Panc1 (cell line): ENCODE measurements at regions not wholly inside any gene's neighbourhood (a gene's known extent, or its start where the extent isn't known, plus 50 kb on each side); places are given as distances from the start of the nearest gene placed in this dataset.

Source experiments
- POLR2AphosphoS5 ChIP-seq: IDR thresholded peaks from 2 replicates; pipeline ENCODE4 v1.6.1; 2012; ENCODE audit warnings: mild to moderate bottlenecking, low read depth, low read length, moderate library complexity
- SIN3A ChIP-seq: IDR thresholded peaks from 2 replicates; pipeline ENCODE4 v1.6.1; 2012; ENCODE audit warnings: low read depth, mild to moderate bottlenecking, low read length, moderate library complexity, borderline replicate concordance; ENCODE audit not compliant: insufficient read depth
- TCF7L2 ChIP-seq: IDR thresholded peaks from 2 replicates; pipeline ENCODE4 v1.6.1; 2011; ENCODE audit warnings: mild to moderate bottlenecking, low read depth, low read length, inconsistent platforms
- TF ChIP-seq, protein P1 (sequence below): fragments of 450-650 bp; IDR thresholded peaks from 2 replicates; pipeline ENCODE4 v1.5.1; 2017; ENCODE audit warnings: mild to moderate bottlenecking

DNA sequence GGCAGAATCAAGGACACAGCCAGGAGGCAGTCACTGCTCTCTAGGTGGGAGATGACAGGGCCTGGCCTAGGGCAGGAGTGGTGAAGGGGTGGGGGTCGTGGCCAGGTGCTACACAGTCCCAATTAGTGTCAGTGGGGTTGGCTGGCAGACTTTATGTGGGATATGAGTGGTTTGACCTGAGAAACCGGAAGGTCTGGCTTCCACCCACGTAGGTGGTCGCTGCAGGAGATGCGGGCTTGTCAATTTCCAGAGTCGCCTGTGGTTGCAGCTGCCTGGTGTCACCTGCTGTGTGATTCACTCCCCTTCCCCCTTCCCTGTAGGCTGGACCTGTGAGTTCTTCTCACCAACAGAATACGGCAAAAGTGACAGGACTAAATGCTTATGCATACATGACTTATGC is 124.3 kb downstream of the KLF6 start:
- TF ChIP-seq, protein P1, sequence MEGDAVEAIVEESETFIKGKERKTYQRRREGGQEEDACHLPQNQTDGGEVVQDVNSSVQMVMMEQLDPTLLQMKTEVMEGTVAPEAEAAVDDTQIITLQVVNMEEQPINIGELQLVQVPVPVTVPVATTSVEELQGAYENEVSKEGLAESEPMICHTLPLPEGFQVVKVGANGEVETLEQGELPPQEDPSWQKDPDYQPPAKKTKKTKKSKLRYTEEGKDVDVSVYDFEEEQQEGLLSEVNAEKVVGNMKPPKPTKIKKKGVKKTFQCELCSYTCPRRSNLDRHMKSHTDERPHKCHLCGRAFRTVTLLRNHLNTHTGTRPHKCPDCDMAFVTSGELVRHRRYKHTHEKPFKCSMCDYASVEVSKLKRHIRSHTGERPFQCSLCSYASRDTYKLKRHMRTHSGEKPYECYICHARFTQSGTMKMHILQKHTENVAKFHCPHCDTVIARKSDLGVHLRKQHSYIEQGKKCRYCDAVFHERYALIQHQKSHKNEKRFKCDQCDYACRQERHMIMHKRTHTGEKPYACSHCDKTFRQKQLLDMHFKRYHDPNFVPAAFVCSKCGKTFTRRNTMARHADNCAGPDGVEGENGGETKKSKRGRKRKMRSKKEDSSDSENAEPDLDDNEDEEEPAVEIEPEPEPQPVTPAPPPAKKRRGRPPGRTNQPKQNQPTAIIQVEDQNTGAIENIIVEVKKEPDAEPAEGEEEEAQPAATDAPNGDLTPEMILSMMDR: no peak
- TF ChIP-seq POLR2AphosphoS5: no peak
- TF ChIP-seq TCF7L2: no peak
- TF ChIP-seq SIN3A: no peak
